ENCODE measurements at regions not wholly inside any gene's neighbourhood (a gene's known extent, or its start where the extent isn't known, plus 50 kb on each side); places are given as distances from the start of the nearest gene placed in this dataset.

- DNase-seq (no peak), ATAC-seq (no peak)
- Histone ChIP-seq H3K4me1 (no peaks in the 10 kb centered on the region), H3K36me3 (ENCODE audit: insufficient read depth in 1 of 2, low read depth in 1 of 2) (no peaks in the 10 kb centered on the region), H3K9me3 (no peaks in the 10 kb centered on the region), H3K4me3 (no peak overlapping the region), H3K27me3 (ENCODE audit: insufficient read depth in 3 of 3, low read length in 2 of 3) (peaks cover 0 to 6% (median 3%) of the 10 kb centered on the region in 3 donors), H3K27ac (no peak overlapping the region)
- 83 to 91% (median 90%) methylated on average over 1 of the region's 1 CpG for WGBS, 3 donors
- intact Hi-C loops (cut with DNase I) = no loop called here
- TF ChIP-seq CTCF (IDR thresholded peaks at IDR 0.05) = no peak
These were observed 116.4 kb upstream of the LSM6 start for GRCh38 chr4:146059151-146059550.

- no peak for TF ChIP-seq CTCF (IDR thresholded peaks at IDR 0.05)
- Histone ChIP-seq H3K9me3 (no peaks in the 10 kb centered on the region), H3K4me1 (no peaks in the 10 kb centered on the region), H3K36me3 (ENCODE audit: insufficient read depth in 1 of 2, low read depth in 1 of 2) (no peaks in the 10 kb centered on the region), H3K27me3 (ENCODE audit: insufficient read depth in 3 of 3, low read length in 2 of 3) (peaks cover 0 to 6% (median 3%) of the 10 kb centered on the region in 3 donors), H3K4me3 (no peak overlapping the region), H3K27ac (no peak overlapping the region)
- 85 to 91% (median 86%) methylated on average over 1 of the region's 1 CpG for WGBS, 3 donors
- ATAC-seq = no peak
- DNase-seq = no peak
- intact Hi-C loops (cut with DNase I) = no loop called here
These were observed 117.0 kb upstream of the LSM6 start for GRCh38 chr4:146058531-146058930.

DNA sequence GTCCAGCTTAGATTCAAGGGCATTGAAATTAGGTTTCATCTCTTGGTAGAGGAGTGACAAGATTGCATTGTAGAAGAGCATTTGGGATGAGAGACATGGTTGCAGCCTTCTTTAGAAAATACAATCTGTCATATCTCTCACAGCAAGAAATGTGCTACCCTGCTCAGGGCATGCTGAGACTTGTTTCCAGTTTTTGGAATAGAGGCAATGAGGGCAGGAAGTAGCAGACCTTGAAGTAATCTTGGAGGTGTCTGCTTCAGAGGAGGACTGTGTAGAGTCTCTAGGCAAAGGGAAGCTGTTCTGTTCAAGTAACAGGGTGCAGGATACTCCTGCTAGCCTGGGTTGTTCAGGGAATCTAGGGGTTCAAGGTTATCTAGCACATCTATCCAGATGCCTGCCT is 116.1 kb upstream of the ZNF827 start:
- Histone ChIP-seq H3K27ac (no peak overlapping the region), H3K4me3 (no peak overlapping the region), H3K9me3 (no peaks in the 10 kb centered on the region), H3K36me3 (ENCODE audit: insufficient read depth in 1 of 2, low read depth in 1 of 2) (no peaks in the 10 kb centered on the region), H3K27me3 (ENCODE audit: insufficient read depth in 3 of 3, low read length in 2 of 3) (peaks cover 0 to 3% (median 0%) of the 10 kb centered on the region in 3 donors), H3K4me1 (no peaks in the 10 kb centered on the region)
- intact Hi-C loops (cut with DNase I) = no loop called here
- no peak for TF ChIP-seq CTCF (IDR thresholded peaks at IDR 0.05)
- ATAC-seq = no peak
- no peak for DNase-seq

GRCh38 chr4:146053891-146054290 is 115.3 kb upstream of the ZNF827 start:
- WGBS, 3 donors = 88 to 95% (median 94%) methylated on average over 1 of the region's 1 CpG
- intact Hi-C loops (cut with DNase I) = no loop called here

More at GRCh38 chr4:146053891-146054290, 115.3 kb upstream of the ZNF827 start:
- no peaks in the 10 kb centered on the region for H3K9me3 ChIP-seq
- peaks cover 0 to 3% (median 0%) of the 10 kb centered on the region in 3 donors for H3K27me3 ChIP-seq (ENCODE audit: insufficient read depth in 3 of 3, low read length in 2 of 3)
- no peak overlapping the region for H3K4me3 ChIP-seq
- DNase-seq (no peak), ATAC-seq (no peak)
- H3K4me1 ChIP-seq = no peaks in the 10 kb centered on the region
- H3K36me3 ChIP-seq (ENCODE audit: insufficient read depth in 1 of 2, low read depth in 1 of 2) = no peaks in the 10 kb centered on the region
- H3K27ac ChIP-seq = no peak overlapping the region
- no peak for TF ChIP-seq CTCF (IDR thresholded peaks at IDR 0.05)

All from psoas muscle (tissue), 7 donors.